GM19099 (cell line): ENCODE measurements at regions not wholly inside any gene's neighbourhood (a gene's known extent, or its start where the extent isn't known, plus 50 kb on each side); places are given as distances from the start of the nearest gene placed in this dataset.

ENCODE experiments used
- POLR2A ChIP-seq: IDR thresholded peaks from 3 replicates; pipeline ENCODE4 v1.6.1; 2011; ENCODE audit warnings: low read depth; ENCODE audit not compliant: insufficient read length; ENCODE audit errors: extremely low read depth

GRCh38 chr13:106348075-106348840, 187.2 kb downstream of the EFNB2 start:
- TF ChIP-seq POLR2A = no peak

GRCh38 chr13:106344342-106344741, 191.1 kb downstream of the EFNB2 start:
- TF ChIP-seq POLR2A = no peak

GRCh38 chr13:106343836-106344235, 191.6 kb downstream of the EFNB2 start:
- TF ChIP-seq POLR2A = no peak

- TF ChIP-seq POLR2A = no peak
Measured at GRCh38 chr13:106340249-106340648, 195.2 kb downstream of the EFNB2 start.

- no peak for TF ChIP-seq POLR2A
Measured at GRCh38 chr13:106337096-106337850, 198.2 kb downstream of the EFNB2 start.

- TF ChIP-seq POLR2A = no peak
Measured at GRCh38 chr13:106336668-106337067, 198.8 kb downstream of the EFNB2 start.

- no peak for TF ChIP-seq POLR2A
Measured at GRCh38 chr13:106332621-106333020, 202.8 kb downstream of the EFNB2 start.

- no peak for TF ChIP-seq POLR2A
Measured at GRCh38 chr13:106331116-106331515, 204.3 kb downstream of the EFNB2 start.

GRCh38 chr13:106329941-106330340, 205.5 kb downstream of the EFNB2 start:
- no peak for TF ChIP-seq POLR2A

- TF ChIP-seq POLR2A = no peak
Measured at GRCh38 chr13:106326751-106327150, 208.7 kb downstream of the EFNB2 start.

GRCh38 chr13:106324444-106324843, 211.0 kb downstream of the EFNB2 start:
- TF ChIP-seq POLR2A = no peak

- TF ChIP-seq POLR2A = no peak
Measured at GRCh38 chr13:106322628-106323027, 212.8 kb downstream of the EFNB2 start.

GRCh38 chr13:106318941-106319411, 216.5 kb downstream of the EFNB2 start:
- TF ChIP-seq POLR2A = no peak

- no peak for TF ChIP-seq POLR2A
Measured at GRCh38 chr13:106314417-106314816, 221.0 kb downstream of the EFNB2 start.

- no peak for TF ChIP-seq POLR2A
Measured at GRCh38 chr13:106311004-106311403, 224.5 kb downstream of the EFNB2 start.

GRCh38 chr13:106310291-106310865, 225.1 kb downstream of the EFNB2 start:
- no peak for TF ChIP-seq POLR2A
